HG02973 (cell line): ENCODE measurements at regions not wholly inside any gene's neighbourhood (a gene's known extent, or its start where the extent isn't known, plus 50 kb on each side); places are given as distances from the start of the nearest gene placed in this dataset.

Experiments
- ATAC-seq: cut with Tn5 transposase; IDR thresholded peaks from one replicate; pipeline ENCODE4 v1.9.1; 2021; ENCODE audit warnings: moderate library complexity; ENCODE audit not compliant: unreplicated experiment

GRCh38 chr6:140440223-140440835, 1065.9 kb upstream of the CITED2 start:
- no peak for ATAC-seq

- no peak for ATAC-seq
Measured at GRCh38 chr6:140438346-140438735, 1063.9 kb upstream of the CITED2 start.

GRCh38 chr6:140437619-140438345, 1063.3 kb upstream of the CITED2 start:
- no peak for ATAC-seq

- ATAC-seq: no peak
Measured at GRCh38 chr6:140436023-140436811, 1061.8 kb upstream of the CITED2 start.

GRCh38 chr6:140434761-140435160, 1060.3 kb upstream of the CITED2 start:
- no peak for ATAC-seq

GRCh38 chr6:140433072-140433471, 1058.6 kb upstream of the CITED2 start:
- no peak for ATAC-seq

GRCh38 chr6:140427842-140428241, 1053.4 kb upstream of the CITED2 start:
- ATAC-seq: no peak

- no peak for ATAC-seq
Measured at GRCh38 chr6:140414966-140415620, 1040.6 kb upstream of the CITED2 start.

- ATAC-seq: no peak
Measured at GRCh38 chr6:140403020-140403419, 1028.6 kb upstream of the CITED2 start.

- no peak for ATAC-seq
Measured at GRCh38 chr6:140401761-140402160, 1027.3 kb upstream of the CITED2 start.

GRCh38 chr6:140398076-140398475, 1023.6 kb upstream of the CITED2 start:
- ATAC-seq: no peak

- ATAC-seq: no peak
Measured at GRCh38 chr6:140397106-140397505, 1022.7 kb upstream of the CITED2 start.

- ATAC-seq: no peak
Measured at GRCh38 chr6:140393665-140394540, 1019.5 kb upstream of the CITED2 start.

GRCh38 chr6:140388815-140389214, 1014.4 kb upstream of the CITED2 start:
- ATAC-seq: no peak

GRCh38 chr6:140388192-140388802, 1013.8 kb upstream of the CITED2 start:
- no peak for ATAC-seq

GRCh38 chr6:140385679-140386078, 1011.2 kb upstream of the CITED2 start:
- no peak for ATAC-seq

- ATAC-seq: no peak
Measured at GRCh38 chr6:140382355-140382754, 1007.9 kb upstream of the CITED2 start.

- no peak for ATAC-seq
Measured at GRCh38 chr6:140380427-140381218, 1006.2 kb upstream of the CITED2 start.

GRCh38 chr6:140379919-140380318, 1005.5 kb upstream of the CITED2 start:
- no peak for ATAC-seq
